OCI-LY1 (cell line): ENCODE measurements at regions not wholly inside any gene's neighbourhood (a gene's known extent, or its start where the extent isn't known, plus 50 kb on each side); places are given as distances from the start of the nearest gene placed in this dataset.

ENCODE experiments used
- H2AFZ ChIP-seq: fragments of 200-600 bp; sonication (generic), shearing (Covaris generic); 2 replicates; pipeline ENCODE4 v1.6.0; 2014; ENCODE audit warnings: antibody characterized with exemption, mild to moderate bottlenecking, low read length
- H3F3A ChIP-seq: fragments of 200-600 bp; sonication (generic), shearing (Covaris generic); 2 replicates; pipeline ENCODE4 v1.6.0; 2014; ENCODE audit warnings: mild to moderate bottlenecking, antibody characterized with exemption, low read length, moderate library complexity; ENCODE audit not compliant: insufficient read depth
- H3K27ac ChIP-seq: fragments of 200-600 bp; sonication (generic); 2 replicates; pipeline ENCODE4 v1.5.1; 2014; ENCODE audit warnings: low read length, mixed run types, mild to moderate bottlenecking, low read depth; ENCODE audit not compliant: poor library complexity, severe bottlenecking
- H3K27me3 ChIP-seq: fragments of 200-600 bp; sonication (generic); 2 replicates; pipeline ENCODE4 v1.6.0; 2014; ENCODE audit warnings: antibody characterized with exemption, mild to moderate bottlenecking, low read length, moderate library complexity; ENCODE audit not compliant: insufficient read depth
- H3K36me3 ChIP-seq: fragments of 200-600 bp; sonication (generic); 2 replicates; pipeline ENCODE4 v1.6.1; 2014; ENCODE audit warnings: mild to moderate bottlenecking, antibody characterized with exemption, low read length, moderate library complexity, mixed read lengths; ENCODE audit not compliant: insufficient read depth
- H3K4me1 ChIP-seq: fragments of 200-600 bp; sonication (generic); 2 replicates; pipeline ENCODE4 v1.5.1; 2014; ENCODE audit warnings: mild to moderate bottlenecking, low read length, moderate library complexity; ENCODE audit not compliant: insufficient read depth, severe bottlenecking
- H3K4me2 ChIP-seq: fragments of 200-600 bp; sonication (generic), shearing (Covaris generic); 2 replicates; pipeline ENCODE4 v1.6.1; 2014; ENCODE audit warnings: low read length
- H3K4me3 ChIP-seq: fragments of 200-600 bp; sonication (generic); 2 replicates; pipeline ENCODE4 v1.5.1; 2014; ENCODE audit warnings: low read length, low read depth, mild to moderate bottlenecking, mixed read lengths; ENCODE audit not compliant: poor library complexity, severe bottlenecking
- H3K79me2 ChIP-seq: fragments of 200-600 bp; shearing (Covaris generic); 2 replicates; pipeline ENCODE4 v1.6.1; 2016; ENCODE audit warnings: mixed run types, low read length, mixed read lengths; ENCODE audit not compliant: insufficient read depth
- H3K9ac ChIP-seq: fragments of 200-600 bp; sonication (generic), shearing (Covaris generic); 2 replicates; pipeline ENCODE4 v1.6.1; 2014; ENCODE audit warnings: mild to moderate bottlenecking, low read length, mixed read lengths
- H3K9me2 ChIP-seq: fragments of 200-600 bp; sonication (generic), shearing (Covaris generic); 2 replicates; pipeline ENCODE4 v1.6.1; 2014; ENCODE audit warnings: low read depth, mild to moderate bottlenecking, low read length, mixed read lengths
- H3K9me3 ChIP-seq: fragments of 200-600 bp; shearing (Covaris generic); 2 replicates; pipeline ENCODE4 v1.6.1; 2014; ENCODE audit warnings: low read length, mixed read lengths
- H4K20me1 ChIP-seq: fragments of 200-600 bp; sonication (generic), shearing (Covaris generic); 2 replicates; pipeline ENCODE4 v1.6.0; 2016; ENCODE audit warnings: mild to moderate bottlenecking, low read length; ENCODE audit not compliant: insufficient read depth
- EZH2 ChIP-seq: fragments of 200-600 bp; sonication (generic), shearing (Covaris generic); IDR thresholded peaks from 2 replicates; pipeline ENCODE4 v1.8.0; 2017; ENCODE audit warnings: borderline replicate concordance, mixed run types, mild to moderate bottlenecking, antibody characterized with exemption, low read length, moderate library complexity, mixed read lengths
- TF ChIP-seq, protein P1 (sequence below): fragments of 200-600 bp; sonication (generic), shearing (Covaris generic); IDR thresholded peaks from 2 replicates; pipeline ENCODE4 v1.5.1; 2017; ENCODE audit warnings: mild to moderate bottlenecking, antibody characterized with exemption, low read length, moderate library complexity, mixed read lengths

DNA sequence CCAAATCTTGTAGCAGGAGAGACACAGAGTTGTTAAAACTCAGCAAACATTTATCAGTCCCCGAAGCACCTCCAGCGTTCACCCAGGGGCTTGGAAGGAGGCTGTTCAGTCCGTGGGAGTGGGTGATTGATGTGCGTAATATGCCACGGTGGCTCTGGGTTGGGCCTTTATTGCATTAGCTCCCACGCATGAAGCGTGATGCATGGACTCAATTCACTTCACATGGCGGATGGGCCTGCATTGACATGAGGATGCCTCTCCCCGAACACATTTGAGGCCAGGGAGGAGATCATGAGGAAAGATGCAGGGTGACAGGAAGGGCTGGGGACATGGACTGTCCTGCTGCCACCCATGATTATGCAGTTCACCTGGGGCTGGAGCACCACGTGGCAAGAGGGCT lies 126.5 kb downstream of the FAM43A start:
- no peak overlapping the region for H3K4me3 ChIP-seq
- peaks cover 2% of the 10 kb centered on the region; the same call in 1 of the 2 replicates for H3K27me3 ChIP-seq
- peaks cover 7% of the 10 kb centered on the region for H3K4me1 ChIP-seq
- H3F3A ChIP-seq = no peaks in the 10 kb centered on the region
- TF ChIP-seq, protein P1, sequence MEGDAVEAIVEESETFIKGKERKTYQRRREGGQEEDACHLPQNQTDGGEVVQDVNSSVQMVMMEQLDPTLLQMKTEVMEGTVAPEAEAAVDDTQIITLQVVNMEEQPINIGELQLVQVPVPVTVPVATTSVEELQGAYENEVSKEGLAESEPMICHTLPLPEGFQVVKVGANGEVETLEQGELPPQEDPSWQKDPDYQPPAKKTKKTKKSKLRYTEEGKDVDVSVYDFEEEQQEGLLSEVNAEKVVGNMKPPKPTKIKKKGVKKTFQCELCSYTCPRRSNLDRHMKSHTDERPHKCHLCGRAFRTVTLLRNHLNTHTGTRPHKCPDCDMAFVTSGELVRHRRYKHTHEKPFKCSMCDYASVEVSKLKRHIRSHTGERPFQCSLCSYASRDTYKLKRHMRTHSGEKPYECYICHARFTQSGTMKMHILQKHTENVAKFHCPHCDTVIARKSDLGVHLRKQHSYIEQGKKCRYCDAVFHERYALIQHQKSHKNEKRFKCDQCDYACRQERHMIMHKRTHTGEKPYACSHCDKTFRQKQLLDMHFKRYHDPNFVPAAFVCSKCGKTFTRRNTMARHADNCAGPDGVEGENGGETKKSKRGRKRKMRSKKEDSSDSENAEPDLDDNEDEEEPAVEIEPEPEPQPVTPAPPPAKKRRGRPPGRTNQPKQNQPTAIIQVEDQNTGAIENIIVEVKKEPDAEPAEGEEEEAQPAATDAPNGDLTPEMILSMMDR = no peak
- no peak for TF ChIP-seq EZH2
- no peak overlapping the region for H3K27ac ChIP-seq
- no peaks in the 10 kb centered on the region for H3K36me3 ChIP-seq
- H2AFZ ChIP-seq = no peak overlapping the region
- H4K20me1 ChIP-seq = no peaks in the 10 kb centered on the region
- H3K79me2 ChIP-seq = no peaks in the 10 kb centered on the region
- no peaks in the 10 kb centered on the region for H3K9me2 ChIP-seq
- H3K9me3 ChIP-seq = no peaks in the 10 kb centered on the region
- H3K9ac ChIP-seq = no peak overlapping the region
- H3K4me2 ChIP-seq = no peak overlapping the region

DNA sequence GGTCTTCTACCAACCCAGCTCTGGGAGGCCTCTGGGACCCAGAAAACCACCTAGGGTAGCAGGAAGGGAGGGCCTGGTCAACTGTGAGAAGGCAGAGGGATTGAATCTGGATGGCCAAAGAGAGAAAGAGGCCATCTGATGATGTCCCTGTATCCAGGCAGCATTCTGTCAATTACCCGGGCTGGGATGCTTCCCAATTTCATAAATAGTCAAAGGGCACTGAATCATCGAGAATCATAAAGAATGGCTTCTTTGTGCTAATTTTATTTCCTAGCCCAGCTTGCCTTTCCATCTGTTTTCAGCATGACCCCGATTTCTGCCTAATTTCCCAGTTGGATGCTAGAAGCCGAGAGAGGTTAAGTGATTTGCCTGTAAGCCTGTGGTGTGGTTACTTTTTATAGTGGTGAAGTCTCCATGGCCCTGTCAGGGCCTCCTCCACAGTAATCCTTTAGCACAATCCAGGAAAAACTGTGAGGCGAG lies 129.2 kb downstream of the FAM43A start:
- no peaks in the 10 kb centered on the region for H4K20me1 ChIP-seq
- H3K4me1 ChIP-seq = peaks cover 7% of the 10 kb centered on the region
- H3K79me2 ChIP-seq = no peaks in the 10 kb centered on the region
- H3K36me3 ChIP-seq = no peaks in the 10 kb centered on the region
- no peak overlapping the region for H2AFZ ChIP-seq
- no peaks in the 10 kb centered on the region; the same call in 1 of the 2 replicates for H3K27me3 ChIP-seq
- no peak overlapping the region for H3K27ac ChIP-seq
- H3K4me2 ChIP-seq = no peak overlapping the region
- H3K4me3 ChIP-seq = no peak overlapping the region
- no peaks in the 10 kb centered on the region for H3K9me2 ChIP-seq
- H3F3A ChIP-seq = no peaks in the 10 kb centered on the region
- TF ChIP-seq, protein P1 = no peak
- no peak for TF ChIP-seq EZH2
- H3K9me3 ChIP-seq = no peaks in the 10 kb centered on the region
- H3K9ac ChIP-seq = no peak overlapping the region

DNA sequence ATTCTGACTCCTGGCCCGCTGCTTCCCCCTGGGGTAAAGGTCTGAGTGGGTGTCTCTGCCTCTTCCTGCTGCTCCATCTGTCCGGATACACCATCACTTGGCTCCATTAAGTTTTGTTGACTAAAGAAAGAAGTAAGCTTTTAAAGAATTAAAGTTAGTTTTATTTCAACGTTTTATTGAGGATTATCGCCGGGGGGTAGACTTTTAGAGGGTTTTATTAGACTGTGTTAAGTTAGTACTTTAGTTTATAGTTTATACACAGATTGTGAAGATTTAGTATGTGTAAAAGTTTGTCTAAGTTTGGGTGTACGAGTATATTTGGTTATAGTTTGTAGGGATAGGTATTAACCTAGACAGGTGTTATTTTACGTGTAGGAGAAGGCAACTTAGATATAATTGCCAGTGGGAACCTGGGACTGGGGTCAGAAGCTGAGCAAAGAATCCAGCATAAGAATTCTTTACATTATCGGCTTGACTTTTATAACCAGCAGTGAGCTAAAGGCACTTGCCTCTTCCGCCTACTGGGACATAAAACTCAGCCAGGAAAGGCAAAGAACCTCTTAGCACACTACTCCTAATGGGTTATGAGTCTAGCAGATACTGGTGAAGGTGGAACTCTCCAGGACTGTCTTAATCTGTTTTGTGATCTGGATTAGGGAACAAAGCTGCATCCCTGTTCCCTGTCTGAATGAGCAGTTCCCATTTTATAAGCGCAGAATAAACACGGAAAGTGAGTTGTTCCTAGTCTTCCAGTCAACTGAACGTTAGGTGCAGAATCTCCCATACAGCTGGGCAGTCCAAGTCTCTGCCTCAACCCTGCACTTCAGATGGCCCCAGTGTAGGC lies 131.3 kb downstream of the FAM43A start:
- Histone ChIP-seq H3F3A (no peaks in the 10 kb centered on the region), H2AFZ (no peak overlapping the region), H3K9me2 (no peaks in the 10 kb centered on the region), H3K4me2 (no peak overlapping the region), H3K9me3 (no peaks in the 10 kb centered on the region), H3K9ac (no peak overlapping the region), H3K4me3 (no peak overlapping the region), H3K4me1 (no peaks in the 10 kb centered on the region), H3K27me3 (no peaks in the 10 kb centered on the region), H3K36me3 (no peaks in the 10 kb centered on the region), H4K20me1 (no peaks in the 10 kb centered on the region), H3K79me2 (no peaks in the 10 kb centered on the region), H3K27ac (no peak overlapping the region)
- TF ChIP-seq, protein P1 = no peak
- TF ChIP-seq EZH2 = no peak
